SW 1271 (cell line): ENCODE measurements at regions not wholly inside any gene's neighbourhood (a gene's known extent, or its start where the extent isn't known, plus 50 kb on each side); places are given as distances from the start of the nearest gene placed in this dataset.
"Not testable (repeated sequence)": the region's sequence is repeated elsewhere in the genome, so short reads cannot be mapped to it uniquely, and the experiment has no call there.

Experiments used
- DNase-seq, 2 experiments: peaks; one replicate each; lab custom pipeline; 2025; lab: John Stamatoyannopoulos, UW

DNA sequence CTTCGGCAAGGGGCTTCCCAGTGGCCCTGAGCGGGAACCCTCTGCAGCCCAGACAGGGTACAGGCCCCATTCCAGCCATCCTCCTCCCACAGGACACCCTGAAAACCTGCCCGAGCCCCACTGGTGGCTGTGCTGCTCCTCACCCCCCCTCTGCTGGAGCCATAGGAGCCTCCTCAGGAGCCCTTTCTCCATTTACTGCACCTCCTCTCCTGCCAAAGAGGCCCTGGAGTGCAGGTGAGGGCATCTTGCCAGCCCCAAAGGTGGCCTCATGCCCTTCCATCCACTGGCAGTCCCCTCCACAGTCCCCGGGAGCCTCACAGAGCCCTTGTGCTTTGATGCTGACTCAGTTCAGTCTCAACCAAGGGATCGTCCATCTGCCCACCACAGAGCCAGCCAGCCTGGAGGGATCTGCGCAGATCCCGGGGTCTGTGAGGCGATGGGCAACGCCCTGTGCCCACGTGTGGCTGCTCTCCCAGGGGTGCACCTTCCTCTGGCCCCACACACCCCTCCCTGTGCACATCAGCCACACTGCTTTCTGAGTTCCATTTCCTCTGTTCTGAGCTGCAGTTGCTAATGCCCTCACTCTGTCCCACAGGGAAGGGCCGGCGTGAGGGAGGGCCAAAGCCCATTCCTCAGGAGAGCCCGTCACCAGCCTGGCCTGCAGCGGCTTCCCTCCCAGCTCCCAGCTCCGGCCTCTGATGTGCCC, 228.5 kb downstream of the DLL1 start:
- DNase-seq = no peak

- no peak for DNase-seq
These were observed 231.9 kb downstream of the DLL1 start for GRCh38 chr6:170058878-170059485.

DNA sequence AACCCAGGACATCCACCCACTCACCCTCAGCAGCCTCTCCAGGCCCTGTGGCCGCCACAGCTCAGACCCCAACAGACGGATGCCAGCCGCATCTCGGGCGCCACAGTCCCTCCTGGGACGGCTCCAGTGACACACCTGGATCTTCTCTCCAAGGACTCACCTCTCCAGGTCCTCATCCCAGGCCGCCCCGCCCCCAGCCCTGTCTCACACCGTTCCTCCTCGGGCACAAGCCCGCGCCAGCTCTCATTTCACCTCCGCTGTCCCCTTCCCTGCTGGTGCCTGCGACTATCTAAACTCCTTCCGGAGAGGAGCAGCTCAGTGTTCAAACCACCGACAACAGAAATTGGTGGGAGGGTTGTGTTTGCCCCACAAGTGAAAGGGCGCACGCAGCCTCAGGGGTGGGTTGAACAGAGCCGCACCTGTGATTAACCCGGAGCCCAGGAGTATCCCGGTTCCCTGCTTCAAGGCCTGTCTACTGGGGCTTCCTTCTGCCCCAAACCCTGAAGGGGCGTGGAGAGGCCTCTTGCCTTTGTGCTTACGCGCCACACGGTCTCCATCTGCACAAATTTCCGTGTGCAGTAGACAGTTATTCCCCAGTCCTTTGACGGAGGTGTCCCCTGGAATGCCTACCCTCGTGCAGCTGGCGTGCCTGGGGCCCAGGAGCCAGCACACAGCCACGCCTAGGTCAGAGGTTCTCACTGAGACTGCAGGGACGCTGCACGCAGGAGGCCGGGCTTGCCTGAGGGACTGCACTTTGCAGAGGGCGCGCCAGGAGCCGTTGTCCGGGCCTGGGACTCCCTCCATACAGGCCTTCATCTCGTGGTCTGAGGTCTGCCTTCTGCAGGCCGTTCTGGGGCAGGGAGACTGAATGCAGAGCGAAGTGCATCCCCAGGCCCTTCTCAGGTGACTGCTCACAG, 232.7 kb downstream of the DLL1 start:
- DNase-seq = no peak

GRCh38 chr6:170057034-170057734, 233.7 kb downstream of the DLL1 start:
- DNase-seq = no peak

DNA sequence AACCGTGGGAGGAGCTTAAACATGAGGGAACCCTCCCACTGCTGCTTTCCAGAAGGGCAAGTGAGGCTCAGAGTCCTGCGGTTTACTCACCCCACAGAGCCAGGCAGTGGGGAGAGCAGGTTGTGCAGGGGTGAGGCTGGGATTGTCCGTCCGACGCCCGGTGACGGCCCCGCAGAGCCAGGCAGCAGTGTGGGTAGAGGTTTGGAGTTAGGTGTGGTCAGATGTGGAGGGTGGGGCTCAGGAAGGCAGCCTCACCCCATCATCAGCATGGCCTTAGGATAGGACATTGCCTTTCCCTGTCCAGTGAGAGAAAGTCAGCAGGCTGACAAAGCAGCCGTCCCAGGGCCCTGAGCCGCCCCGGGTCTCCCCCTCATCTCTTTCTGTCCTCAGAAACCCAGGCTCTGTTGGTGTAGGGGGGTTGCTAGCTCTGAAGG, 234.6 kb downstream of the DLL1 start:
- no peak for DNase-seq

DNA sequence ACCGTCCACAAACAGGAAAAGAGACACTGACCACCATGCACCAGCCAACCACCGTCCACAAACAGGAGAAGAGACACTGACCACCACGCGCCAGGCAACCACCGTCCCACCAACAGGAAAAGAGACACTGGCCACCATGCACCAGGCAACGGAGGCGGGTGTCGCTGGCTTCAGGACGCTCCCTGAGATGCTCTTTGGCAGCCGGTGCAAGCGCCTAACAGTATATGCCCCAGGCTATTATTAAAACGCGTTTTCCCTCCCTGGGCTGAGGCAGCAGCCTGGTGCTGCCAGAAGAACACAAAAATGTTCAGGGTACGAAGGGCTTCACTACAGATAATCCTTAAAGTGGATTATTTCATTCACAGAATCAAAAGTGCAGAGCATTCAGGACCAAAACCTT, 235.1 kb downstream of the DLL1 start:
- not testable (repeated sequence) for DNase-seq

DNA sequence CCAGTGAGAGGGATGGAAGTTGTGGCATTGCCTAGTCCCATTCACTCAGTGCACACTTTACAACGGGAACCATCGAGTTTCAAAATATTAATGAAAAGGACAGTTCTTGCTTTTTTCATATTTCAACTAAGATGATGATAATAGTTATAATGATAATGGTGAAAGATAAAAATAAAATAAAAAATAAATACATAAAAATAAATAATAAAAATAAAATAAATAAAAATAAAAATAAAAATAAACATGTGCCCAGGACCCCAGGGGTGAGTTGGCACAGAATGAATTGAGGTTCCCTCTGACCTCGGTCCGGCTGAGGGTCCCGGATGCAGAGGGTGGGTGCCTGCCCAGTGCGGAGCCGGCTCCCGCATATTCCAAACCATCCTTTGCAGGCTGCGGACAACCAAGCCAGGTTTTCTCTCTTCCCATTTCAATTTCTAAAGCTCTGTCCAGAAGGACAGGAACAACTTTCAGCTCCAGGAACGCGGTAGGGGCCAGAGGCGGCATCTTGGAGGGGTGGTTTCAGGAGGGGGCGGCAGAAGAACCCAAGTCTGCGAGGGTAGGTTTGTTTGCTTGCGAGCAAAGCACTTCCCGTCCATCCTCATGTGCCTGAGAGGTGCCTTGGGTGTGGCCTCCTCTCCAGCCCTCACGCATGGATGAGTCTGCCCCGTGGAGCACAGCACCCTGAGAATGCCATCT, 236.8 kb downstream of the DLL1 start:
- DNase-seq = no peak

- DNase-seq = no peak
These were observed 237.7 kb downstream of the DLL1 start for GRCh38 chr6:170052991-170053821.

GRCh38 chr6:170051229-170052172, 239.4 kb downstream of the DLL1 start:
- no peak for DNase-seq

GRCh38 chr6:170050591-170051041, 240.3 kb downstream of the DLL1 start:
- DNase-seq = no peak

- DNase-seq = no peak
These were observed 241.0 kb downstream of the DLL1 start for GRCh38 chr6:170049641-170050561.

DNA sequence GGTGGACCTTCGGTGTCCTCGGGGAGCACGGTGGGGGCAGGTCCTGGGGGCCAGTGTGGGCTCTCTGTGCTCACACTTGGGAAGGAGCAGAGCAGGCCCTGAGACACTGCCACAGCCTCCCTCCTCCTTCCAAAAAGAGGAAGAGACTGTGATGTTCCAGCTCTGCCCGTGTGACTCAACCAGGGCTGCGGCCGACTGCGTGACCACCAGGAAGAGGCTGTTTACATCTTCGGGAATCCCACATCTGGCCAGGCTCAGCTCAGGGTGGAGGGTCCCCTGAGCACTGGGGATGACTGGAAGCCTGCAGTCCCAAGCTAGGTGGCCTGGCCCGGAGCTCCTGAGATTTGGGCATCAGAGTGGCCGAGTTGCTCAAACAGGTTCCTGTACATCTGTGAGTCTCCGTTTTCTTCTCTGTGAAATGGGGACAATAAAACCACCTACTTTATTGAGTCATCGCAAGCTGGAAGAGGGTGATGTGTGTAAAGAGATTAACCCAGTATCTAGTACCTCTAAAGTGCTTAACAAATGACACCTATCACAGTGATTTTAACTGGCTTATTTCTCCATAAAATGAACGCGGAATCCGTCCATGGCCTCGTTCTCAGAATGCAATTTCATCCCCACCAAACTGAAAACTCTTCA, 242.1 kb downstream of the DLL1 start:
- DNase-seq = no peak

DNA sequence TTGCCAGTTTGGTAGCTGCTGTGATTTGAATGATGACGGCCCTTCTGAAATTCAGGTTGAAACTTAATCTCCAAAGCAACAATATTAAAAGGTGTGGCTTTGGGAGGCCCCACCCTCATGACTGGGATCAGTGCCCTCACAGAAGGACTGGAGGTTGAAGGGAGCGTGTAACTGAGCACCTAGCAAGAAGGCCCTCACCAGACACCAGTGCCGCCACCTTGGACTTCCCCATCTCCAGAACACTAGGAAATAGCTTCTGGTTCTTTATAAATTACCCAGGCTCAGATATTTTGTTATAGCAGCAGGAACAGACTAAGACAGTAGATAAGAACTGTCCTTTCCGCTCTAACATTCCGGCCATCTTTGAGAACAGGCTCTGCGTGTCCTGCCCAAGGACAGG, 243.1 kb downstream of the DLL1 start:
- no peak for DNase-seq

DNA sequence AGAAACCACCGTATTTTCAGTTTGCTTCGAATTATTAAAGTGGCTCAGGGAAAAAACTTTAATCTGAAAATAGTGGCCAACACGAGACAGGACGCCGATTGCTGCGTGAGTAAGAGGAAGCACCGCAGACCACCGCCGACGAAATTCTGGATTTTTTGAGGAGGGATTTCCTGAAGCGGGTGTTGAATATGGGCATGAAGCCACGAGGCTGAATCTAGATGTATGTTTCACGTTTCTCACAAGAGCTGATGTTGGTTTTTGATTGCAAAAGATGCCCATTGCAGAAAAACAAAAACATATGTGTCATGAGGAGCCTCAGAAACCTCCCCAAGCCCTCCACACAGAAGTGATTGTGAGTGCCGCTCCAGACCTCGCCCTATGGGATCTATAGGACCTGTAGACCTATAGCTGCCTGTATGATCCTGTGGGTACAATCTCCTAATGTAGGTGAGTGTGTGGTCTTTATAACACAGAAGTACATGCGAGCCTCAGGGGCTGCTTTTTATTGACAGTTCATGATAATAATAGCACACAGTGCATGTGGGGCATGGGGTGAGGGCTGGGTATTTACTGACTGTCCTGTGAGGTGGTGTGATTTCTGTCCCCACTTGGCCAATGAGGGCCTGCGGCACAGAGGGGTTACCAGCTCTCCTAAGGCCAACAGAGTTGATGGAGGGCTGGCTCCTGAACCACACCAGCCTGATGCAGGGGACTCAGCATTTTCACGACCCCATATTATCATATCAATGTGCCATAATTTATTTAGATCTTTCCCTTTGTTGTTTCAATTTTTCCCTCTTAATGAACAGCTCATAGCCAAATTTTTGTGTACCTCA, 243.9 kb downstream of the DLL1 start:
- DNase-seq = no peak

DNA sequence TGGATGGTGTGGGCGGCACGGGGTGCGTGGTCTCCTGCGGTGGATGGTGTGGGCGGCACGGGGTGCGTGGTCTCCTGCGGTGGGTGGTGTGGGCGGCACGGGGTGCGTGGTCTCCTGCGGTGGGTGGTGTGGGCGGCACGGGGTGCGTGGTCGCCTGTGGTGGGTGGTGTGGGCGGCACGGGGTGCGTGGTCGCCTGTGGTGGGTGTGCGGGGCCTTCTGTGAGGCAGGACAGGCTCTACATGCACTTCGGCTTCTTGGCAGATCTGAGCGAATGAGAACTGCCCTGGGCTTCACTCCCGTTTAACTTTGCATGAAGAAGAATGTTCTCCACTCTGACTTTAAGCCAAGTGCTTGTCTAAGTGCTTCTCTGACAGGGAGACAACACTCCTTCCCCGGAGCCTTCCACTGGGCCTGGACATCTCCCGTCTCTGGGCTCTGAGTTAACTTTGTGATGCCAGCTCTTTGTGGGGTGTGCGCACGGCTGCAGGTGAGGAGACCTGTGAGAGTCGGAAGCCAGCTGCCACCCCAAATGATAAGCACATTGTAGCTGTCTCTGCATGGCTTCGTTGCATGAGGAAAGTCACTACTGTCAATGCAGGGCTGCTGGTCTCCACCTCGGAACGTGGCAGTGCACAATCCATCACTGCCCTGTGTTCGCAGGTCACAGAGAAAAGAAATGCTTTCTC, 244.8 kb downstream of the DLL1 start:
- no peak for DNase-seq

GRCh38 chr6:170045563-170045960, 245.3 kb downstream of the DLL1 start:
- no peak for DNase-seq
